ENCODE measurements at regions not wholly inside any gene's neighbourhood (a gene's known extent, or its start where the extent isn't known, plus 50 kb on each side); places are given as distances from the start of the nearest gene placed in this dataset.

DNA sequence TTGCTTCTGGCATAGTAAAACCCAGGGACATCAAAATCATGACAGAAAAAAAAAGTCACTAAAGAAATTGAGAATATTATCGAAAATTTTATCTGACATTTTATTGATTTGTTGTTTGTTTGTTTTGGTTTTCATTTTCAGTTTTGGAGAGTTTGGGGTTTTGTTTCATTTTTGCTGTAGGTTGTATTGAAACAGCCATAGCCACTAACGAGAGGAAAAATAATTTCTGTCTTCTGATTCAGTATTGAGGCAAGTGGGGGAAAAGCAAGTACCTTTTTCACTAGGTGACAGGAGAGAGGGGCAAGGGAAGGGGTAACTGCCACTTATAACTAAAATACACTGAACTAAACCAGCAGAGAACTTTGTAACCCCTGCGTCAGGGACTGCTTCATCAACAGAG lies 392.8 kb upstream of the NDST3 start:
- TF ChIP-seq, protein P1, sequence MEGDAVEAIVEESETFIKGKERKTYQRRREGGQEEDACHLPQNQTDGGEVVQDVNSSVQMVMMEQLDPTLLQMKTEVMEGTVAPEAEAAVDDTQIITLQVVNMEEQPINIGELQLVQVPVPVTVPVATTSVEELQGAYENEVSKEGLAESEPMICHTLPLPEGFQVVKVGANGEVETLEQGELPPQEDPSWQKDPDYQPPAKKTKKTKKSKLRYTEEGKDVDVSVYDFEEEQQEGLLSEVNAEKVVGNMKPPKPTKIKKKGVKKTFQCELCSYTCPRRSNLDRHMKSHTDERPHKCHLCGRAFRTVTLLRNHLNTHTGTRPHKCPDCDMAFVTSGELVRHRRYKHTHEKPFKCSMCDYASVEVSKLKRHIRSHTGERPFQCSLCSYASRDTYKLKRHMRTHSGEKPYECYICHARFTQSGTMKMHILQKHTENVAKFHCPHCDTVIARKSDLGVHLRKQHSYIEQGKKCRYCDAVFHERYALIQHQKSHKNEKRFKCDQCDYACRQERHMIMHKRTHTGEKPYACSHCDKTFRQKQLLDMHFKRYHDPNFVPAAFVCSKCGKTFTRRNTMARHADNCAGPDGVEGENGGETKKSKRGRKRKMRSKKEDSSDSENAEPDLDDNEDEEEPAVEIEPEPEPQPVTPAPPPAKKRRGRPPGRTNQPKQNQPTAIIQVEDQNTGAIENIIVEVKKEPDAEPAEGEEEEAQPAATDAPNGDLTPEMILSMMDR (IDR thresholded peaks at IDR 0.05 in 4 of 5, conservative IDR thresholded peaks at IDR 0.05 in 1 of 5), result no peak
- no peak for TF ChIP-seq POLR2A (IDR thresholded peaks at IDR 0.05)

Measured in gastrocnemius medialis (tissue), 4 donors.